LHCN-M2 (cell line): ENCODE measurements at regions not wholly inside any gene's neighbourhood (a gene's known extent, or its start where the extent isn't known, plus 50 kb on each side); places are given as distances from the start of the nearest gene placed in this dataset.
"Not testable (repeated sequence)": the region's sequence is repeated elsewhere in the genome, so short reads cannot be mapped to it uniquely, and the experiment has no call there.

Experiments used
- DNase-seq: peaks from one replicate; pipeline ENCODE4 v3.0.0-alpha.2; 2012; ENCODE audit warnings: low read depth

DNA sequence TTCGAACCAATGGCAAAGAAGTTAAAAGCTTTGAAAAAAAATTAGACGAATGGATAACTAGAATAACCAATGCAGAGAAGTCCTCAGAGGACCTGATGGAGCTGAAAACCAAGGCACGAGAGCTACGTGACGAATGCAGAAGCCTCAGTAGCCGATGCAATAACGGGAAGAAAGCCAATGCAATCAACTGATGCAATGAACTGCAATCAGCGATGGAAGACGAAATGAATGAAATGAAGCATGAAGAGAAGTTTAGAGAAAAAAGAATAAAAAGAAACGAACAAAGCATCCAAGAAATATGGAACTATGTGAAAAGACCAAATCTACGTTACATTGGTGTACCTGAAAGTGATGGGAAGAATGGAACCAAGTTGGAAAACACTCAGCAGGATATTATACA, 52.6 kb upstream of the MRPS30 start:
- not testable (repeated sequence) for DNase-seq

DNA sequence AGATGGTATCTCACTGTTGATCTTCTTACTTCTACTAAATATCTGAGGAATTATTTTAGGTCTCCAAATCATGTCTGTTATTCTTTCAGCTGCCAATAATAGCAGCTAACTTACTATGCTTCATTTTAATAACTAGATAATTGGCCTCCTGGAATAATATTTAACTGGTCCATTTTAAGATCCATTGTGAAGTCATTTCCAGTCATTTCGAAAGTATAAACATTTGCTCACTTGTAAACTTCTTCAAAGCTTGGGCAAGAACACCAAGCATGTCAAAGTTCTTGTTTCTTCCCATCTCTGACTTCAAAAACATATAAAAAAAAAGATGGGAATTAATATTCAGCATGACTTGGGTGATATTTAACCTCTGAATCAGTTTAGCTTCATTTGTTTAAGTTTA, 61.4 kb upstream of the MRPS30 start:
- DNase-seq: no peak

DNA sequence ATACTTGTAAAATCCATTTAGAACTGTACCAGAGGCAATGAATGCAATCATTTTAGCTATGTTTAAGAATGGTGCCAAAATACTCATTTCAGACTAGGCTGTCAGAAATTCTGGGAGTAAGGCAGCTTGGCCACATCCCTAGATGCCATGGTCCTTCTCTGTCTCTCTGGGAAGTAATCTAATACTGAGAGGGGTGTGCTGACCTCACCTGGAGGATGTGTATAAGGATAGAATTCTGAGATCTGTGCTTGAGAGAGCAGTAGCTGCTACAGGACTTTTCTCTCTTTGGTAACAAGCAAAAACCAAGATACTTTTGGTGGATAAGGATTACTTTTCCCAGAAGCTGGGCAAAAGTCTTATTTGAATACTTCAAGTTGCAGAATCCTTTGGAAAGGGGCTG, 68.1 kb upstream of the MRPS30 start:
- no peak for DNase-seq

DNA sequence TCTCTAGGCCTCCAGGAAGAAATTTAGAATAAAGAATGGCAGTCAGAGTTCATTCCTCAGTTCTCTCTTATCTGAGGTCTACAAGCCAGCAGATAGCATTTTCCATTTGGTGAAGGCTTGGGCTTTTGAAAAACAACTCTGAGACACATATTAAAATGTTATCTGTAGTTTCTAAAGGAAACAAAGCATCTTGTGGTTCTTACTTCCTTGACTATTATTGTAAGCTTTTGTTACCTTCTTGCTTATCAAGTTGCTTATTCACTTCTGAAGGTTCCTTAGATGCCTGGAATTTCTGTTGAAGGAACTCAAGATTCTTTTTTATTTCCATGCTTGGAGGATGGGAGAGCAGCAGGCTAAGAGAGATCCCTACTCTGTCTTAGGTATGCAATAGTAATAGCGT, 79.2 kb upstream of the MRPS30 start:
- DNase-seq: no peak

DNA sequence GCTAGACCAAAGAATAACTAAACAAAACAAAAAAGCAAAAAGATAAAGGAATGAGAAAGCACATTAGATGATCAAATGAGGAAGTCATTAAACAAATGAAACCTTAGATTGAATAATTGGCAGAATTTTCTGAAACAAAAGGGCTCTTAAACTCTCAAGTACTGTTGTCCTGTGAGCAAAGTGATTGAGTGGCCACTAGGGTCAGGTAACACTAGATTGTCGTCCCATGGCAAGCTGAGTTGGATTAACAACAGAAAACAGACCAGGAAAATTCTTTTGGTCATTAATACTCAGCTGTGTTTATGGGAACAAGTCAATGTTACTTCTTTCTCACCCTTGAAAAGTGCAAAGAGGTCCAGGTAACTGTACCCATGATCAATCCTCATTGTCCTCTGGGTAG, 81.6 kb upstream of the MRPS30 start:
- no peak for DNase-seq

DNA sequence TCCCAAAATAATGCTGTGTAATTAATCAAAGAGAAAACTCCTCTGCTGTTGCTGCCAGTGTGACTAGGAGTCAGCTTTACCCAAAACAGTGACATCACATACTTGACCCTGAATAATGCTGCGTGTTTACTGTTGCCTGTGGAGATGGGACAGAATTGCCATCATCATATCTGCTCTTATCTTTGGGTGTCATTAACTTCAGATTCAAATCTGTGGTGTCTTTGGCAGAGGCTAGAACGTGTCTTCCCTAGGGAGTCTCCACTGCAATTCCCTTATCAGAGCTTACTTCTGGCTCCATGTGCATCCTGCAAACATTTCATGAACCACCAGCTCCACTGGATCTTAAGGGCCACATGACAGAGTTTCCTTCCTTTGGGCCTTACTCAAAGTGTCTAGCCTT, 88.9 kb upstream of the MRPS30 start:
- DNase-seq: no peak

DNA sequence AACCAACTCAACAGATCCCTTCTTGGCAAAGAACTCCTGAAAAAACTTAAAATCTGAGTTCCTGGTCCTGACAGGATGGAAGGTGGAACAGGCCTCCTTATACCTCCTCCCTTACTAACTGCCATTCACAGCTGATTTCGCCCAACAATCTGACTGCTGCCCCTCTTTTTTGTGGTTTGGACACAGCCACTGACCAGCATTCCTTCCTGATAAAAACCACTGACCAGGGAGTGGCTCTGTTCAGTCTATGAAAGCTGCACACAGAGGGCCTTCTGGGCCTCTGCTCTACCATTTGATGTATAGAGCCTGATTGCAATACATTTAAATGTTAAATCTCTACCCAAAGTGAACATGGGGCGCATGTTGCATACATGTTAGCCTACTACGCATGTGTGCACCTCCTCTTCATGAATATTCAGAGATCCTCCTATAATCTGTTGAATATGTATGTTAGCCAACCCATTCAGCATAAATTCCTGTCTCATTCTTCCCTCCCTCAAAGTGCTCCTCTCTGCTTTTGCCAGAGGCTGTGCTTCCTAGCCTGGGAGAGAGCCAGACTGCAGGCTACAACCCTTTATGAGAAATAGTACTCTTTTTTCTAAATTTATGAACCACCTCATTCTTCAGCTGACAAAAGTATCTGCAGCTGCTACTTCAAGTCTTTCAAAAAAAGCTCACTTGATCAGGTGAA, 93.7 kb upstream of the MRPS30 start:
- peak; percentile 4 for DNase-seq

DNA sequence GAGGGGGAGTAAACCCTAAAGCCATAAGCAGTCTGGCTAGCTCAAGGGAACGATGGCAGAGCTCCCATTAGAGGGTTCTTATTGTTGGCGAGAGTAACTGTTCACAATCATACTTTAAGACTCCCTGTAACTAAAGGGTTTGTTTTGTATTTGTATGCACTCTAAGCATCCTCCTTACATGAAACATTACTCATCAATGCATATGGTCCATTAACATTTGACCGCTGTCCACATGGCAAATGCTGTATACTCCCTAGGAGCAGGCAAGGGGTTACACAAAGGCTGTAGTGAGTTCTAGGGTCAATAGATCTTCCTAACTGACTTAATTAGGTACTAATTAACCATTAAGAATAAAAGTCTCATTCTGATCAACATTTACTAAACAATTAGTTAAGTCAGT, 95.3 kb upstream of the MRPS30 start:
- DNase-seq: no peak

DNA sequence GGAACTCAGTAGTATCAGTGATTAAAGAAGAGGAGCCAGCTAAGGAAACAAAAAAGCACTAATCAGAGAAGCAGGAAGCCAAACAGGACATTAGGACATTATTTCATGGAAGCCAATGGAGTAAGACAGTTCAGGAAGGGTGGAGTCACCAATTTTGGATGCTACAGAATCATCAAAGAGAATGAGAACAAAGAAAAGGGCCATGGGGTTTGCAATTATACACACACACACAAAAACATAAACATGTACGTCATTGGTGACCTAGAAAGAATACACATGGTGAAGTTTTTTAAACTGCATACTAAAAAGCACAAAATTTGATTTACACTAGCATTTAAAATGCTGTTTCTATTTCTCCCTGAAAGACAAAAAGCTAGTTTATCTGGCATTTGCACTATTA, 96.8 kb upstream of the MRPS30 start:
- DNase-seq: no peak

DNA sequence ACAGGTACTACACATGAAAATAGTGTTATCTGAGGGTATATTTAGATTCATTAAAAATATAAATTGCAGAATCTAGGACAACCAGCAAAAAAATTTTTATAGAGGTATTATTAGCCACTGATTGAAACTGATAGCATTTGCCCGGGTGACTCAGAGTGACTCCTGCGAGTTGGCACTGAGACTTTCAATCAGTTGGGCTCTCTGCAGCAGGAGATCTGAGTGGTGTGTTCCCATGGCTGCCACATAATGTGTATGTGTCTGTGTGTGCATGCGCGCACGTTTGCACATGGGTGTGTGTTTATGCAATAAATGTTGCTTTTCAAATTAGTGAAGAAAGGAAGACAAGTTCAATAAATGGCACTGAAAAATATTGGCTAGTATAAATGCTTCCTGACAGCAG, 100.1 kb upstream of the MRPS30 start:
- no peak for DNase-seq

DNA sequence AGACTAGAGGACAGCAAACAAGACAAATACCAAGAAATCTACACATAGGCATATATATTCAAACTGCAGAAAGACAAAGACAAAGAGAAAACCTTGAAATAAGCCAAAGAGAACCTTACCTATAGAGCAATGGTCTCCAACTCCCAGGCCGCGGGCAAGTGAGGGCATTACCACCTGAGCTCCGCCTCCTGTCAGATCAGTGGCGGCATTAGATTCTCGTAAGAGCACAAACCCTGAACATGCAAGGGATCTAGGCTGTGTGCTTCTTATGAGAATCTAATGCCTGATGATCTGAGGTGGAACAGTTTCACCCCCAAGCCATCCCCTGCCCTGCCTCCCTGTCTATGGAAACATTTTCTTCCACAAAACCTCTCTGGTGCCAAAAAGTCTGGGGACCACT, 101.0 kb upstream of the MRPS30 start:
- no peak for DNase-seq

DNA sequence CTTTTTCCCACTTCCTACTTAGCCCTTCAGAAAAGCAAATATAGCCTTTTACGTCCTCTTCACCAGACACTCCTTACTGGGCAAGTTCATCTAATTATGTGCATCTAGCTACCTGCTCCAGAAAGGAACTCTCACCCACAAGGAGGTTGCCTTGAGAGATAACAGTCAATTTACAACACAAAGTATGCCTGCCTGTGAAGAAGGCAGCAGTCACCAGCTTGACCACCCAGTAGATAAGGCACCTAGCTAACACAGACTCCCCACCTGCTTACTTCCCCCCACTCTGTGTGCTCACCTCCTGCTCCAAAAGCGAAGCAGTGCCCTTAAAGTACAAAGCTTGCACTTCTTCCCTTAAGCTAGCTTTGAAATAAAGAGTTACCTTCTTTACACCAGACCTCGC, 111.7 kb upstream of the MRPS30 start:
- no peak for DNase-seq

DNA sequence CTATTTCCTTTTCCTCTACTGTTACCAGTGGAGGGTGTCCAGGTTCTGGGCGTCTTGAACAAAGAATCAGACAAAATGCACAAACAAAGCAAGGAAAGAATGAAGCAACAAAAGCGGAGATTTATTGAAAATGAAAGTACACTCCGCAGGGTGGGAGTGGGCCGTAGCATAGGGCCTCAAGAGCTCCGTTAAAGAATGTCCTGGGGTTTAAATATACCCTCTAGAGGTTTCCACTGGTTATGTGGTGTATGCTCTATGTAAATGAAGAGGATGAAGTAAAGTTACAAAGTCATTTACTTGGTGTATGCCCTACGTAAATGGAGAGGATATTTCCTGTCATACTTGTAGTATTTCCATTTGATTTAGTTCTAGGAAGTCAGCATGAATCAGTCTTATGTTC, 113.5 kb upstream of the MRPS30 start:
- no peak for DNase-seq

DNA sequence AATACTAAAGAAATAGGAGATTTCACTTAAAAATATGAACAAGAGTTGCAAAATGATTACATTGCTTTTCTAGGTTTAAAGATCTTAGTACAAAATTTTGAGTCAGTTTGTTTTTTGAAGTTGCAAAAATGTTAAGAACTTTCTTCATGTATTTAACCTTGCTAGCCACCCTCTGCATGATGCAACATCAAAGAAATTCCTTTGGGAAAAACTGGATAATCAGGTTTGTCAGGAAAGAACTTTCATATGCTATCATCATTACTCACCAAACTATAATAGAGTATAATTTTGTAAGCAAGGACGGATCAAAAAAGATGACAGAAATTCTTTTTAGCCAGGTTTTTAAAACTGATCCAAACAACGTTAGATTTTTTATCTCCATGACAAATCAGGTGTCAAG, 116.9 kb upstream of the MRPS30 start:
- no peak for DNase-seq

DNA sequence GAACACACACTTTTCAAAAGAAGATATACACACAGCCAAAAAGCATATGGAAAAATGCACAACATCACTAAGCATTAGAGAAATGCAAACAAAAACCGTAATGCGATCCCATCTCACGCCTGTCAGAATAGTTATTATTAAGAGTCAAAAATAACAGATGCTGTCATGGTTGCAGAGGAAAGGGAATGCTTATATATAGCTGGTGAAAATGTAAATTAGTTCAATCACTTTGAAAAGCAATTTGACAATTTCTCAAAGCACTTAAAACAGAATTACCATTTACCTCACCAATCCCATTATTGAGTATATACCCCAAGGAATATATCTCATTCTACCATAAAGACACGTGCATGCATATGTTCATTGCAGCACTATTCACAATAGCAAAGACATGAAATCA, 126.8 kb upstream of the MRPS30 start:
- DNase-seq: no peak

DNA sequence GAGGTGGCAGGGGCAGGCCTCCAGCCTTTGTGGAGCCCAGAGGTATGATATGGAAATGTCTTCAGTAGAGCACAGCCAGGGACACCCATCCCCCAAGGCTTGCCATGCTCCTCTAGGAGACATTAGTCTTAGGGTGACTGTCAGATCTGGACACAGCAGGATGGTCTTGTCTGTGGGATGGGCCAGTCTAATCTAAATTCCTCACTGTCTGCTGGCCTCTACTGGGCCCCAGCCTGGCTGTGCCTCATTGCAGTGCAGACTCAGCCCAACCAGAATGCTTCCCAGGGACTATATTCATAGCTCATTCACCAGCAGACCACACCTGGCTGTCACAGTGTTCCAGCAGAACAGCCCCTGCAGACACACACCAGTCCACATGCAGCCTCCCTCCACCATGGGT, 129.5 kb upstream of the MRPS30 start:
- DNase-seq: no peak

DNA sequence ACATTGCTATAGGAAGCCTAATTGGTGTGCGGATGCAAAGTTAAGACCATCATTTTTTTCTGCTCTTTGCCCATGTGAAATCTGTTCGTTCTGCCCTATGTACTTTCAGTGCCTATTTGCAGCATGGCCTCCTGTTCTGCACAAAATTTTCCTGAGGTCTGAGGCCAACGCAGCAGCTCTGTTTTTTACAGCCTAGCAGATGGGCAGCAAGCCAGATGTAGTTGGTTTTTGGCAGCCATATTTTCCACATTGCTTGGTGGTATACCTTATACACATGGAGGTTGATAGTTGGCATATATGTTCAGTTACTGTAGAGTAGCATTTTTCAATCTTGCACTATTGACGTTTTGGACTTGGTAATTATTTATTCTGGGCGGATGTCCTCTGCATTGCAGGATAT, 133.5 kb upstream of the MRPS30 start:
- no peak for DNase-seq

DNA sequence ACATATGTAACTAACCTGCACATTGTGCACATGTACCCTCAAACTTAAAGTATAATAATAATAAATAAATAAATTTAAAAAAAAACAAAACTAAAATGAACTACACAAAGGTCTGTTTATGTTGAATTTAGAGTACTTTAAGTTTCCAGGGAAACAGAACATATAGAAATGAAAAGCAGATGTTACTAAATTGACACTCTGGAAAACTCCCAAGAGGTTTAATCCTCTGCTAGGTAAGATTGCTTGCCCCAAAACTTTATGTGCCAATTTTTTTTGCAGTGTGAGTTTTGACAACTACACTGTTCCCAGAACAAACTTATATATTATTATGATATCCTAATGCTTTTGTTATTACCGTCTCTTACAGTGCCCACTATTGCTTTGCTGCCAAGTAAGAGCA, 134.3 kb upstream of the MRPS30 start:
- DNase-seq: no peak

DNA sequence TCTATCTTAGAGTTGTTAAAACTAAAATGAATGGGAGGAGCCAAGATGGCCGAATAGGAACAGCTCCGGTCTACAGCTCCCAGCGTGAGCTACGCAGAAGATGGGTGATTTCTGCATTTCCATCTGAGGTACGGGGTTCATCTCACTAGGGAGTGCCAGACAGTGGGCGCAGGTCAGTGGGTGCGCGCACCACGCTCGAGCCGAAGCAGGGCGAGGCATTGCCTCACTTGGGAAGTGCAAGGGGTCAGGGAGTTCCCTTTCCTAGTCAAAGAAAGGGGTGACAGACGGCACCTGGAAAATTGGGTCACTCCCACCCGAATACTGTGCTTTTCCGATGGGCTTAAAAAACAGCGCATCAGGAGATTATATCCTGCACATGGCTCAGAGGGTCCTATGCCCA, 140.3 kb upstream of the MRPS30 start:
- not testable (repeated sequence) for DNase-seq

DNA sequence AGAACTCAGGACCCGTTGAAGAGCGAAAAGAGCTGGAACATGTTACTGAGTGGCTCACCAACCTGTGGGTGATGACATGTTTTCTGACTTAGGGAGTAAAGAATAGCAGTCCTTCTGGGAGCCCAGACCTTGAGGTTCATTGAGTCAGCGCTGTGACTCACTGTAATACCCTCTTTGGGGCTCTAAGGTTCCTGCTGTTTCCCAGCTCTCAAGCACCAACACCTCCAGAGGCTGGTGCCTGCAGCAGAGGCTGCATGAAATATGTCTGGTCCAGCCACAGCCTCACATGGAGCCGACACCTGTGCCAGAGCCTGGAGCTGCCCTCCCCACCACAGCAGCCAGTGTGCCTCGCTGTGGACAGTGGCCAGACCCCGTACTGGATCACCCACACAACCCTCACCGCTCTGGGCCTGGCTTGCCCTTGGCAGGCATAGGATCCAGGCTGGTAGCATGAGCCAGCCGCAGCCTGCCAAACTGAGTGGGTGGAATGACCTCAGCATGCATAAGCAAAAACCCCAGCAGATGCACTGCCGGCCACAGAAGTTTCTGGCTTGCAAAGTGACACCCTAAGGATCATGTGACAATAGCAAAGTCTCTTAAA, 143.5 kb upstream of the MRPS30 start:
- DNase-seq: peak; percentile 67

DNA sequence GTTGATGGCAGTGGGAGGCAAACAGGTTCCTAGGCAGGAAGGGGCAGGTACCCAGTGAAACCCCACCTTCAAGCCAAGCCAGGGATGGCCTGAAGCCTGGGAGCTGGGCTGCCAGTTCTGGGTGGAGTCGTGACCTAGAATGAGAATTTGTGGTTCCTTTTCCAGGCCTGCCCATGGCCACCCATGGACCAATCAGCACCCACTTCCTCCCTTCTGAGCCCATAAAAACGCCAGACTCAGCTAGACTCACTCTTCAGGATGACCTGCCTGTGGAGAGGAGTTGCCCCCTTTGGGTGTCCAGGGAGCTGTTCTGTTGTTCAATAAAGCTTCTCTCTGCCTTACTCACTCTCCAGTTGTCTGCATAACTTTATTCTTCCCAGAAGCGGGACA, 144.0 kb upstream of the MRPS30 start:
- no peak for DNase-seq

DNA sequence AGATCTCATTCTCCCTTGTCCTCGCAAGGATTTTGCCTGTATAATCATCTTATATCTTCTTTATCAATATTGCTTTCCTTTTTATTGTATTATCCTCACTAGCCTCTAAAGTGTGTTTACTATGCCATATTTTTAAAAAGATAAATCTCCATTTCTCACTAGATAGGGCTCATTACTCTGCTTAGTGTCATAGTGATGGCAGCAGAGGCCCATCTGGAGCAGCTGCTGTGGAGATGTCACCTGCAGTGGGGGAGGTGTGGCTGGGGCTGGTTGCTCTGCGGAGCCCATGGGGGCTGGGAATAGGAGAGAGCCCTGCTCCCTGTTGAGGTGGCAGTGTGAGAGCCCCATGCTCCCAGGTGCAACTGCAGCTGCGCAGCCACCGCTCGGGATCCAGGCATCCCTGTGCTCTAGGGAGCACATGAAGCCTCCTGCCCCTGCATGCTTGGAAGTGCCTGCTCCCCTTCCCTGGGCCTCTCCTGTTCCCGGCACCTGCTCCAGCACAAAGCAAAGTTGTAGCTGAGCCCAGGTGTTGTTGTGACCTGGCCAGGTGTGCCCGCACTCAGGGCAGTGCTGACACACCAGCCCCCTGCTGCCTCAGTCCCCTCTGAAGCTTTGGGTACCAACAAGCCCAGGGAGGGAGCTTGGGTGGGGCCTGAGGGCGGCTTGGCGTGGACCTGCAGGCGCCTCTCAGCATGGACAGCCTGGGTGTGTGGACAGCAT, 144.6 kb upstream of the MRPS30 start:
- DNase-seq: no peak

DNA sequence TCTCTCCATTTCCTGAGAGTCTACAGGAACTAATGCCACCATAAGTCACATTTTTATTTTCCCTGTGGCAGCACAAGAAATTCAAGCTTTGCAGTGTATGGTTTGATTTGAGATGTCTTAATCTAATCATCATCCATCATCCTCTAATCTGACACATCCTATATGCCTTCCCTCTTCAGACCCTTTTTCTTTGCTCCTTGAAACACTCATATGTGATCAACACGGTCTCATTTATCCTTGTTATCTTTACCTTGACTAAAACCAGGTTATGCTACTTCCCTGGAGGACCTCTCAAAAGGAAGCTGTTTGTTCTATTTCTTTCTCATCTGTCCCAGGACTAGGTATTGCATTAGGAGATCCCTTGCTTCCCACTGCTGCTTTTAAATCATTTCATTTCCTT, 146.9 kb upstream of the MRPS30 start:
- no peak for DNase-seq
